ENCODE measurements at regions not wholly inside any gene's neighbourhood (a gene's known extent, or its start where the extent isn't known, plus 50 kb on each side); places are given as distances from the start of the nearest gene placed in this dataset.

GRCh38 chr7:106571563-106571962 is 89.4 kb downstream of the CCDC71L start:
- TF ChIP-seq CTCF (IDR thresholded peaks at IDR 0.05) (no peak), POLR2A (IDR thresholded peaks at IDR 0.05) (no peak)
